GM19397 (cell line): ENCODE measurements at regions not wholly inside any gene's neighbourhood (a gene's known extent, or its start where the extent isn't known, plus 50 kb on each side); places are given as distances from the start of the nearest gene placed in this dataset.
"Not testable (repeated sequence)": the region's sequence is repeated elsewhere in the genome, so short reads cannot be mapped to it uniquely, and the experiment has no call there.

Experiments
- ATAC-seq: cut with Tn5 transposase; IDR thresholded peaks from one replicate; pipeline ENCODE4 v1.9.1; 2021; ENCODE audit warnings: mild to moderate bottlenecking, moderate library complexity; ENCODE audit not compliant: unreplicated experiment

GRCh38 chr13:75993823-75994222 lies 357.7 kb downstream of the LMO7 start:
- no peak for ATAC-seq

- ATAC-seq: no peak
Measured at GRCh38 chr13:75993241-75993640, 357.1 kb downstream of the LMO7 start.

- ATAC-seq: peak; percentile 96
Measured at GRCh38 chr13:75986818-75987217, 350.7 kb downstream of the LMO7 start.

GRCh38 chr13:75985132-75985531 lies 349.0 kb downstream of the LMO7 start:
- no peak for ATAC-seq

- ATAC-seq: no peak
Measured at GRCh38 chr13:75978818-75979217, 342.7 kb downstream of the LMO7 start.

GRCh38 chr13:75968103-75968838 lies 332.1 kb downstream of the LMO7 start:
- no peak for ATAC-seq

- no peak for ATAC-seq
Measured at GRCh38 chr13:75963302-75963701, 327.2 kb downstream of the LMO7 start.

GRCh38 chr13:75961911-75962310 lies 325.8 kb downstream of the LMO7 start:
- ATAC-seq: no peak

GRCh38 chr13:75960538-75960994 lies 324.4 kb downstream of the LMO7 start:
- ATAC-seq: peak; percentile 88

- ATAC-seq: peak; percentile 8
Measured at GRCh38 chr13:75959861-75960481, 323.8 kb downstream of the LMO7 start.

- ATAC-seq: not testable (repeated sequence)
Measured at GRCh38 chr13:75953589-75953988, 317.5 kb downstream of the LMO7 start.

- no peak for ATAC-seq
Measured at GRCh38 chr13:75947448-75947847, 311.3 kb downstream of the LMO7 start.

GRCh38 chr13:75946536-75947284 lies 310.6 kb downstream of the LMO7 start:
- no peak for ATAC-seq

- ATAC-seq: no peak
Measured at GRCh38 chr13:75945841-75946482, 309.8 kb downstream of the LMO7 start.

GRCh38 chr13:75938811-75939560 lies 302.9 kb downstream of the LMO7 start:
- no peak for ATAC-seq

- no peak for ATAC-seq
Measured at GRCh38 chr13:75936791-75937190, 300.7 kb downstream of the LMO7 start.

- ATAC-seq: no peak
Measured at GRCh38 chr13:75935805-75936204, 299.7 kb downstream of the LMO7 start.

GRCh38 chr13:75934889-75935288 lies 298.8 kb downstream of the LMO7 start:
- ATAC-seq: no peak

GRCh38 chr13:75932636-75933035 lies 296.5 kb downstream of the LMO7 start:
- ATAC-seq: no peak

GRCh38 chr13:75931116-75931515 lies 295.0 kb downstream of the LMO7 start:
- no peak for ATAC-seq

GRCh38 chr13:75929076-75929475 lies 292.9 kb downstream of the LMO7 start:
- no peak for ATAC-seq
